ENCODE measurements at regions not wholly inside any gene's neighbourhood (a gene's known extent, or its start where the extent isn't known, plus 50 kb on each side); places are given as distances from the start of the nearest gene placed in this dataset.

DNA sequence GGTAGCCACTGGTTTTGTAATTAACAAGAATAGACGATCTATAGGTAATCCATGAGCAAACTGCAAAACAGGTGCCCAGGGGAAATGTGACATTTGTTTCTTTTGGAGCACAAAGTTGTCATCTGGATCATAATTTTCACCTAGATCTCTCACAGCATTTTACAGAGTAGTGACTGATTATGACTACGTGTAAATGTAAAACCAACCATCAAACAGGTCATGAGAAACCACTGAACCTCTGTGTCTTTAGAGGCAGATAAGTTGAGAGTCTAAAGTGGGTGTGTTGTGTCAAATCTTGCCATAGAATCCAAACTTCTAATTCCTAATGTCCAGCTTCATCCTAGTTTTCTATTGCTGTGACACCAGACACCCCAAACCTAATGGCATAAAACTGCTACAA, 648.1 kb downstream of the MID1IP1 start:
- no peak overlapping the region for H3K4ac ChIP-seq (ENCODE audit: low read depth in 1 of 2, low read length in 2 of 2)
- no peak overlapping the region for H3K9ac ChIP-seq (ENCODE audit: low read length)
- H3K23ac ChIP-seq (ENCODE audit: low read length in 2 of 2), result no peak overlapping the region
- no peak overlapping the region for H4K91ac ChIP-seq (ENCODE audit: low read length)
- H3K27ac ChIP-seq (ENCODE audit: low read length, poor library complexity, severe bottlenecking), result no peak overlapping the region
- H3K4me3 ChIP-seq (ENCODE audit: insufficient read depth in 1 of 2, low read depth in 1 of 2, low read length in 2 of 2), result no peak overlapping the region
- H3K79me1 ChIP-seq (replicated peaks; ENCODE audit: low read length, poor library complexity, severe bottlenecking), result no peaks in the 10 kb centered on the region
- H3K9me3 ChIP-seq (ENCODE audit: control insufficient read depth, low read length), result peaks cover 13% of the 10 kb centered on the region
- H4K8ac ChIP-seq (ENCODE audit: low read length), result no peak overlapping the region
- H2BK120ac ChIP-seq (ENCODE audit: low read depth, low read length), result no peak overlapping the region
- peaks cover 6 to 76% of the 10 kb centered on the region in 2 experiments for H3K27me3 ChIP-seq (ENCODE audit: control insufficient read depth in 1 of 2, insufficient read depth in 1 of 2, low read length in 2 of 2)
- no peak overlapping the region for H3K4me2 ChIP-seq (ENCODE audit: low read length, poor library complexity, severe bottlenecking)
- no peak overlapping the region for H2AK5ac ChIP-seq (ENCODE audit: low read length, severe bottlenecking)
- H3K14ac ChIP-seq (ENCODE audit: low read length in 2 of 2), result no peak overlapping the region
- no peaks in the 10 kb centered on the region for H3K36me3 ChIP-seq (ENCODE audit: control insufficient read depth in 1 of 2, insufficient read depth in 2 of 2, low read depth in 1 of 2, low read length in 2 of 2)
- WGBS, result no CpG with 5 or more reads among the region's 2 CpGs
- H3K4me1 ChIP-seq (ENCODE audit: control insufficient read depth, insufficient read depth, low read depth, low read length), result no peaks in the 10 kb centered on the region
- no peak overlapping the region for H3K18ac ChIP-seq (ENCODE audit: low read depth in 1 of 2, low read length in 2 of 2)
- H2AFZ ChIP-seq (ENCODE audit: low read depth, low read length), result no peak overlapping the region
- no peak overlapping the region for H2BK5ac ChIP-seq (ENCODE audit: low read depth, low read length, poor library complexity, severe bottlenecking)
- no peak for DNase-seq
- H2BK15ac ChIP-seq (ENCODE audit: low read depth, poor library complexity, severe bottlenecking), result no peak overlapping the region
- no peak overlapping the region for H2BK12ac ChIP-seq (ENCODE audit: low read length in 2 of 2)

DNA sequence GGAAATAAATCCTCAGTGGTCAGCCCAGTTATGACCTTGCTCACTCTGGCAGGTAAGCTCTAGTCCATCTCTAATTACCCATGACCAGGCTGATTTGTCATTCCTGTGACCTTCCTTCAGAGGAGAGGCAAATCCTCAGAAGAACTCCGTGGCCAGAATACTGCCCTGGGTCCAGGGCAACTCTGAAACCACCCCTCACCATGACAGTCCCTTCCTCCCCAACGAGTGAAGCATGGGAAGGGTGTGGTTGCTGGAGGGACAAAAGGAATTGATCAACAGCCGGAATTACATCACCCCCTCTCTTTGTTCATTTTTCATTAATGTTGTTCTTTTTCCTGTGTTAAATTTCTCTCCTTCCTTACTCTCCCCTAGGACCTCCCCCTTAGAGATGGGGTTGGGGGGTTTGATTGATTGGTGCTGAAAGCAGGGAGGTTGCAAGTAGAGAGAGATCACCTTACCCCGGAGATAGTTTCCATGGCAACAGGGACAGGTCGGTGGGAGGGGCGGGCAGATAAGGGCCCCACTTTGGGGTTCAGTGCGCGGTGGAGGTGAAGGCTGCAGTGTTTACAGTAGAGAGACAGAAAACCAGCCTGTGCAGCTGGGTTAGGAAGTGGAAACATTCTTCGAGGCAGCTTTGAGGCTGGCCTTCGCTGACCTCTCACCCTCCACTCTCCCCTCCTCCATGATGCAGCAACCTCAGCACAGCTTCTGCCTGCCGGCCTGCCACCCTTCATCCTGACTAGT, 647.4 kb downstream of the BCOR start:
- Histone ChIP-seq H2BK5ac (ENCODE audit: low read depth, low read length, poor library complexity, severe bottlenecking) (no peak overlapping the region), H4K91ac (ENCODE audit: low read length) (no peak overlapping the region), H3K9ac (ENCODE audit: low read length) (no peak overlapping the region), H2AFZ (ENCODE audit: low read depth, low read length) (no peak overlapping the region), H2BK15ac (ENCODE audit: low read depth, poor library complexity, severe bottlenecking) (no peak overlapping the region), H2BK120ac (ENCODE audit: low read depth, low read length) (no peak overlapping the region), H3K4me3 (ENCODE audit: insufficient read depth in 1 of 2, low read depth in 1 of 2, low read length in 2 of 2) (no peak overlapping the region), H4K8ac (ENCODE audit: low read length) (no peak overlapping the region), H3K79me1 (replicated peaks; ENCODE audit: low read length, poor library complexity, severe bottlenecking) (no peaks in the 10 kb centered on the region), H3K4ac (ENCODE audit: low read depth in 1 of 2, low read length in 2 of 2) (no peak overlapping the region), H2AK5ac (ENCODE audit: low read length, severe bottlenecking) (no peak overlapping the region), H3K4me2 (ENCODE audit: low read length, poor library complexity, severe bottlenecking) (no peak overlapping the region), H3K9me3 (ENCODE audit: control insufficient read depth, low read length) (peaks cover 13% of the 10 kb centered on the region), H3K18ac (ENCODE audit: low read depth in 1 of 2, low read length in 2 of 2) (no peak overlapping the region), H3K36me3 (ENCODE audit: control insufficient read depth in 1 of 2, insufficient read depth in 2 of 2, low read depth in 1 of 2, low read length in 2 of 2) (no peaks in the 10 kb centered on the region), H3K27me3 (ENCODE audit: control insufficient read depth in 1 of 2, insufficient read depth in 1 of 2, low read length in 2 of 2) (peaks cover 6 to 79% of the 10 kb centered on the region in 2 experiments), H3K27ac (ENCODE audit: low read length, poor library complexity, severe bottlenecking) (no peak overlapping the region), H3K23ac (ENCODE audit: low read length in 2 of 2) (no peak overlapping the region), H3K4me1 (ENCODE audit: control insufficient read depth, insufficient read depth, low read depth, low read length) (no peaks in the 10 kb centered on the region), H2BK12ac (ENCODE audit: low read length in 2 of 2) (no peak overlapping the region), H3K14ac (ENCODE audit: low read length in 2 of 2) (no peak overlapping the region)
- DNase-seq, result no peak
- 47% methylated on average over 3 of the region's 11 CpGs for WGBS

GRCh38 chrX:39451046-39451445, 646.7 kb downstream of the BCOR start:
- Histone ChIP-seq H3K36me3 (ENCODE audit: control insufficient read depth in 1 of 2, insufficient read depth in 2 of 2, low read depth in 1 of 2, low read length in 2 of 2) (no peaks in the 10 kb centered on the region), H2BK15ac (ENCODE audit: low read depth, poor library complexity, severe bottlenecking) (no peak overlapping the region), H3K9me3 (ENCODE audit: control insufficient read depth, low read length) (peaks cover 13% of the 10 kb centered on the region), H3K14ac (ENCODE audit: low read length in 2 of 2) (no peak overlapping the region), H3K4ac (ENCODE audit: low read depth in 1 of 2, low read length in 2 of 2) (no peak overlapping the region), H2BK120ac (ENCODE audit: low read depth, low read length) (no peak overlapping the region), H3K4me2 (ENCODE audit: low read length, poor library complexity, severe bottlenecking) (no peak overlapping the region), H2AFZ (ENCODE audit: low read depth, low read length) (no peak overlapping the region), H2BK5ac (ENCODE audit: low read depth, low read length, poor library complexity, severe bottlenecking) (no peak overlapping the region), H3K27ac (ENCODE audit: low read length, poor library complexity, severe bottlenecking) (no peak overlapping the region), H4K91ac (ENCODE audit: low read length) (no peak overlapping the region), H2AK5ac (ENCODE audit: low read length, severe bottlenecking) (no peak overlapping the region), H3K4me3 (ENCODE audit: insufficient read depth in 1 of 2, low read depth in 1 of 2, low read length in 2 of 2) (no peak overlapping the region), H3K23ac (ENCODE audit: low read length in 2 of 2) (no peak overlapping the region), H3K79me1 (replicated peaks; ENCODE audit: low read length, poor library complexity, severe bottlenecking) (no peaks in the 10 kb centered on the region), H3K27me3 (ENCODE audit: control insufficient read depth in 1 of 2, insufficient read depth in 1 of 2, low read length in 2 of 2) (peaks cover 6 to 74% of the 10 kb centered on the region in 2 experiments), H2BK12ac (ENCODE audit: low read length in 2 of 2) (no peak overlapping the region), H3K18ac (ENCODE audit: low read depth in 1 of 2, low read length in 2 of 2) (no peak overlapping the region), H3K4me1 (ENCODE audit: control insufficient read depth, insufficient read depth, low read depth, low read length) (no peaks in the 10 kb centered on the region), H3K9ac (ENCODE audit: low read length) (no peak overlapping the region), H4K8ac (ENCODE audit: low read length) (no peak overlapping the region)
- DNase-seq, result no peak
- 82% methylated on average over 7 of the region's 7 CpGs for WGBS

DNA sequence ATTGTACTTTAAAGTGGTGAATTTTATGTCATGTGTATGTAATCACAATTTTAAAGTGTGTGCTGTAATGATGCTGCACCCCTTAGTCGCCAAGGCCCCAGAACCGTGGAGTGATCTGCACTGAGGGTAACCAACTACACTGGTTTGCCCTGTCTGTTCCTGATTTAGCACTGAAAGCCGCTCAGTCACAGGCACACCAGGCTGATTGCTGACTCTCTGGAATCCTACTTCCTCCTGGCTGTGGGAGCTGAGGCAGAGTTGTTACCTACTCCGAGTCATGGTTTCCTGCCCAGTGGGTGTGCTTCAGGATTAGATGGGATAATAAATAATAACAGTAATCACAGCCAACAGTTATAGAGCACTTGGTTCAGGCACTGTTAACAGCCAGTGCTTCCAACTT, 645.4 kb downstream of the BCOR start:
- WGBS, result 68% methylated on average over 3 of the region's 4 CpGs
- Histone ChIP-seq H2AFZ (ENCODE audit: low read depth, low read length) (no peak overlapping the region), H3K9ac (ENCODE audit: low read length) (no peak overlapping the region)

More for the DNA sequence above, 645.4 kb downstream of the BCOR start:
- Histone ChIP-seq H3K9me3 (ENCODE audit: control insufficient read depth, low read length) (peaks cover 25% of the 10 kb centered on the region), H4K91ac (ENCODE audit: low read length) (no peak overlapping the region), H3K27ac (ENCODE audit: low read length, poor library complexity, severe bottlenecking) (no peak overlapping the region), H3K14ac (ENCODE audit: low read length in 2 of 2) (no peak overlapping the region), H2BK12ac (ENCODE audit: low read length in 2 of 2) (no peak overlapping the region), H3K18ac (ENCODE audit: low read depth in 1 of 2, low read length in 2 of 2) (no peak overlapping the region), H3K36me3 (ENCODE audit: control insufficient read depth in 1 of 2, insufficient read depth in 2 of 2, low read depth in 1 of 2, low read length in 2 of 2) (no peaks in the 10 kb centered on the region), H3K27me3 (ENCODE audit: control insufficient read depth in 1 of 2, insufficient read depth in 1 of 2, low read length in 2 of 2) (peaks cover 6 to 65% of the 10 kb centered on the region in 2 experiments), H3K4me2 (ENCODE audit: low read length, poor library complexity, severe bottlenecking) (no peak overlapping the region), H3K79me1 (replicated peaks; ENCODE audit: low read length, poor library complexity, severe bottlenecking) (no peaks in the 10 kb centered on the region), H2BK5ac (ENCODE audit: low read depth, low read length, poor library complexity, severe bottlenecking) (no peak overlapping the region), H2BK120ac (ENCODE audit: low read depth, low read length) (no peak overlapping the region), H3K4me3 (ENCODE audit: insufficient read depth in 1 of 2, low read depth in 1 of 2, low read length in 2 of 2) (no peak overlapping the region), H4K8ac (ENCODE audit: low read length) (no peak overlapping the region), H2AK5ac (ENCODE audit: low read length, severe bottlenecking) (no peak overlapping the region), H3K4me1 (ENCODE audit: control insufficient read depth, insufficient read depth, low read depth, low read length) (no peaks in the 10 kb centered on the region), H2BK15ac (ENCODE audit: low read depth, poor library complexity, severe bottlenecking) (no peak overlapping the region), H3K23ac (ENCODE audit: low read length in 2 of 2) (no peak overlapping the region), H3K4ac (ENCODE audit: low read depth in 1 of 2, low read length in 2 of 2) (no peak overlapping the region)
- DNase-seq, result no peak
